OCI-LY3 (cell line): ENCODE measurements at regions not wholly inside any gene's neighbourhood (a gene's known extent, or its start where the extent isn't known, plus 50 kb on each side); places are given as distances from the start of the nearest gene placed in this dataset.

Source experiments
- H2AFZ ChIP-seq: fragments of 200-600, 300-600 bp; shearing (Covaris generic); 2 replicates; pipeline ENCODE4 v1.6.0; 2014; ENCODE audit warnings: antibody characterized with exemption, low read depth, low read length
- H3K27ac ChIP-seq: fragments of 200-600, 300-600 bp; sonication (generic); 2 replicates; pipeline ENCODE4 v1.5.1; 2014; ENCODE audit warnings: mild to moderate bottlenecking, low read length, moderate library complexity, mixed read lengths
- H3K27me3 ChIP-seq: fragments of 200-600, 300-600 bp; sonication (generic); 2 replicates; pipeline ENCODE4 v1.6.1; 2014; ENCODE audit warnings: low read depth, low read length, mixed read lengths
- H3K36me3 ChIP-seq: fragments of 200-600, 300-600 bp; sonication (generic); replicated peaks from 2 replicates; pipeline ENCODE3; 2014; ENCODE audit warnings: low read depth, low read length, mixed read lengths
- H3K4me1 ChIP-seq: fragments of 300-600, 200-600 bp; sonication (generic); 2 replicates; pipeline ENCODE4 v1.6.1; 2014; ENCODE audit warnings: low read length, mixed read lengths
- H3K4me2 ChIP-seq: fragments of 200-600, 300-600 bp; sonication (generic); 2 replicates; pipeline ENCODE4 v1.6.1; 2014; ENCODE audit warnings: low read length, mixed read lengths
- H3K4me3 ChIP-seq: fragments of 300-600, 200-600 bp; sonication (generic); 2 replicates; pipeline ENCODE4 v1.5.1; 2014; ENCODE audit warnings: antibody characterized with exemption, mild to moderate bottlenecking, low read length, moderate library complexity
- H3K79me2 ChIP-seq: fragments of 300-600, 200-600 bp; shearing (Covaris generic); 2 replicates; pipeline ENCODE4 v1.6.1; 2014; ENCODE audit warnings: mild to moderate bottlenecking, low read length, mixed read lengths
- H3K9ac ChIP-seq: fragments of 300-600, 200-600 bp; shearing (Covaris generic); 2 replicates; pipeline ENCODE4 v1.6.0; 2014; ENCODE audit warnings: mild to moderate bottlenecking, low read length, moderate library complexity
- H3K9me3 ChIP-seq: fragments of 200-600, 300-600 bp; shearing (Covaris generic); 2 replicates; pipeline ENCODE4 v1.6.1; 2014; ENCODE audit warnings: low read length, mixed read lengths; ENCODE audit not compliant: insufficient read depth
- H4K20me1 ChIP-seq: fragments of 200-600, 300-600 bp; sonication (generic); 2 replicates; pipeline ENCODE4 v1.6.1; 2016; ENCODE audit warnings: low read length, mixed read lengths; ENCODE audit not compliant: insufficient read depth
- EZH2phosphoT487 ChIP-seq: fragments of 200-600 bp; shearing (Covaris generic); IDR thresholded peaks from 2 replicates; pipeline ENCODE4 v1.6.1; 2018; ENCODE audit warnings: antibody characterized with exemption, mixed run types, low read depth
- TF ChIP-seq, protein P1 (sequence below): fragments of 200-600, 300-600 bp; sonication (generic); IDR thresholded peaks from 2 replicates; pipeline ENCODE4 v1.5.1; 2014; ENCODE audit warnings: antibody characterized with exemption, low read length, low read depth

DNA sequence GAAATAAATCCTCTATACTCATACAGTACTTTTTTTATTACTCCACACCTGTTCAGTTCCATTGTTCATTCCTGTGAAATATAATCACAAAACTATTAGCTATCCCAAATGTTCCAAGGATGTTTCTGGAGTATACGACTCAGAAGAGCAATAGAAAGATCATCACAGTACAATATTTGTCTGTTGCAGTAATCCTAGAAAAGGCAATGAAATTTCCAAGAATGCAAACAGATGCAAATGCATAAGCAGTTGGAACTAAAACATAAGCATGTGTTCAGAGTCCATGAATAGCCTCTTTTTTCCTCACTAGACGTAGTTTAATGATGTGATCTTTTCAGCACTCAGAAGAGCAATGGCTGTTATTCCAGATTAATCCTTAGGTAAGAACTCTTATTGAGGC is 55.2 kb downstream of the RTL3 start:
- Histone ChIP-seq H4K20me1 (no peaks in the 10 kb centered on the region), H3K4me2 (no peak overlapping the region), H3K79me2 (no peaks in the 10 kb centered on the region), H3K27me3 (no peaks in the 10 kb centered on the region), H3K9me3 (no peaks in the 10 kb centered on the region), H3K27ac (no peak overlapping the region), H3K4me1 (peaks cover 5% of the 10 kb centered on the region; the same call in 1 of the 2 replicates), H3K4me3 (no peak overlapping the region), H3K36me3 (no peaks in the 10 kb centered on the region), H2AFZ (no peak overlapping the region), H3K9ac (no peak overlapping the region)
- TF ChIP-seq EZH2phosphoT487, result no peak
- TF ChIP-seq, protein P1, sequence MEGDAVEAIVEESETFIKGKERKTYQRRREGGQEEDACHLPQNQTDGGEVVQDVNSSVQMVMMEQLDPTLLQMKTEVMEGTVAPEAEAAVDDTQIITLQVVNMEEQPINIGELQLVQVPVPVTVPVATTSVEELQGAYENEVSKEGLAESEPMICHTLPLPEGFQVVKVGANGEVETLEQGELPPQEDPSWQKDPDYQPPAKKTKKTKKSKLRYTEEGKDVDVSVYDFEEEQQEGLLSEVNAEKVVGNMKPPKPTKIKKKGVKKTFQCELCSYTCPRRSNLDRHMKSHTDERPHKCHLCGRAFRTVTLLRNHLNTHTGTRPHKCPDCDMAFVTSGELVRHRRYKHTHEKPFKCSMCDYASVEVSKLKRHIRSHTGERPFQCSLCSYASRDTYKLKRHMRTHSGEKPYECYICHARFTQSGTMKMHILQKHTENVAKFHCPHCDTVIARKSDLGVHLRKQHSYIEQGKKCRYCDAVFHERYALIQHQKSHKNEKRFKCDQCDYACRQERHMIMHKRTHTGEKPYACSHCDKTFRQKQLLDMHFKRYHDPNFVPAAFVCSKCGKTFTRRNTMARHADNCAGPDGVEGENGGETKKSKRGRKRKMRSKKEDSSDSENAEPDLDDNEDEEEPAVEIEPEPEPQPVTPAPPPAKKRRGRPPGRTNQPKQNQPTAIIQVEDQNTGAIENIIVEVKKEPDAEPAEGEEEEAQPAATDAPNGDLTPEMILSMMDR, result no peak

DNA sequence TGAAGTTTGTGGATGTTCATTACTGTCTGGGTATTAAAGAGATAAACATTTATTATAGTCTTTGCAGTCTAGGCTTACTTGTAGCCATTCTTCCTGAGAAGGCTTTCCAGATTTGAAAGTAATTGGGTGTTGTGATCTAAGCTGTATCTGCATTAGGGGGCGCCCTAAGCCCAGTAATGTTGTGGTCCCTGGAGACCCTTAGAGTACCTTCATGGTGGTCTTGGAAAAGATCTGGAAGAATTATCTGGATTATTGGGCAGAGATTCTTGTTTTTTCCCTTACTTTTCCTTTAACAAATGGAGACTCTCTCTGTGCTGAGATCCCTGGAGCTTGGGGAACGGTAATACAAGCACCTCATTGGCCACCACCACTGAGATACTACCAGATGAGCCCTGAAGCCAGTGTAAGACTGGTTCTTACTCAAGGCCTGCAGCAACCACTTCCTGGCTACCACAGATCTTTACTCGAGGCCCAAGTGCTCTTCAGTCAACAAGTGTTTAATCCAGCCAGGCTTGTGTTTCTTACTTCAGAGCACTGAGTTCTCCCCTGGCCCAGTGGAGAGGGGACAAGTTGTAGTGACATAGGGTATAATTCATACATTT is 63.1 kb downstream of the RTL3 start:
- Histone ChIP-seq H2AFZ (peak overlapping the region; percentile 88), H3K27ac (no peak overlapping the region), H3K27me3 (no peaks in the 10 kb centered on the region), H4K20me1 (no peaks in the 10 kb centered on the region), H3K4me3 (peak overlapping the region; percentile 55; the same call in 1 of the 2 replicates), H3K9me3 (no peaks in the 10 kb centered on the region), H3K4me2 (peak overlapping the region; percentile 65), H3K36me3 (no peaks in the 10 kb centered on the region), H3K9ac (no peak overlapping the region), H3K79me2 (no peaks in the 10 kb centered on the region), H3K4me1 (0 out of 2 replicates have a peak, but pooled peaks cover 6% of the 10 kb centered on the region)
- no peak for TF ChIP-seq EZH2phosphoT487
- TF ChIP-seq, protein P1, result peak; percentile 78

DNA sequence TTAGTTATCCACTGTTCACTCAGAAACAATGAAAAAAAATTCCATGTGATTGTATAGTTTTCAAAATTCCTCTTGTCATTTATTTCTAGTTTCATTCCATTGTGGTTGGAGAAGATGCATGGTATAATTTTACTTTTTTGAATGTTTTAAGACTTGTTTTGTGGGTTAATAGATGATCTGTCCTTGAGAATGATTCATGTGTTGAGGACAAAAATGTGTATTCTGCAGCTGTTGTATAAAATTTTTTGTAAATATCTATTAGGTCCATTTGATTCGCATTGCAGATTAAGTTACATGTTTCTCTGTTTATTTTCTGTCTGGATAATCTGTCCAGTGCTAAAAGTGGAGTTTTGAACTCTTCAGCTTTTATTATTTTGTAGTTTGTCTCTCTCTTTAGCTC is 65.4 kb downstream of the RTL3 start:
- Histone ChIP-seq H2AFZ (no peak overlapping the region), H3K9ac (no peak overlapping the region), H3K9me3 (no peaks in the 10 kb centered on the region), H3K27me3 (no peaks in the 10 kb centered on the region), H3K36me3 (no peaks in the 10 kb centered on the region), H3K4me1 (0 out of 2 replicates have a peak, but pooled peaks cover 6% of the 10 kb centered on the region), H4K20me1 (no peaks in the 10 kb centered on the region), H3K79me2 (no peaks in the 10 kb centered on the region), H3K4me2 (no peak overlapping the region), H3K4me3 (no peak overlapping the region), H3K27ac (no peak overlapping the region)
- no peak for TF ChIP-seq EZH2phosphoT487
- TF ChIP-seq, protein P1, result no peak

DNA sequence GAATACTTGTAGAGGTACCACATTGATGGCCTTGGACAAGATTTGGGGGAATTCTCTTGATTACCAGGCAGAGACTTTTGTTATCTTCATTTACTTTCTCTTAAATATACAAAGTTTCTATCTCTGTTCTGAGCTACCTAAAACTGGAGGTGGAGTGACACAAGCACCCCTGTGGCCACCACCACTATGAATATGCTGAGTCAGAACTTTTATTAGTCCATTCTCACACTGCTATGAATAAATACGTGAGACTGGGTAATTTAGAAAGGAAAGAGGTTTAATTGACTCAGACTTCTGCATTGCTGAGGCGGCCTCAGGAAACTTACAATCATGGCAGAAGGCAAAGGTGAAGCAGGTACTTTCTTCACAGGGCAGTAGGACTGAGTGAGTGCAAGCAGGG is 67.1 kb downstream of the RTL3 start:
- Histone ChIP-seq H3K4me3 (no peak overlapping the region), H3K36me3 (no peaks in the 10 kb centered on the region), H3K27ac (no peak overlapping the region), H3K9ac (no peak overlapping the region), H2AFZ (no peak overlapping the region), H3K9me3 (no peaks in the 10 kb centered on the region), H3K4me2 (no peak overlapping the region), H3K27me3 (no peaks in the 10 kb centered on the region), H3K4me1 (peaks cover 8% of the 10 kb centered on the region; the same call in 1 of the 2 replicates), H3K79me2 (no peaks in the 10 kb centered on the region), H4K20me1 (no peaks in the 10 kb centered on the region)
- TF ChIP-seq, protein P1, result no peak
- TF ChIP-seq EZH2phosphoT487, result no peak
